OCI-LY7 (cell line): ENCODE measurements at regions not wholly inside any gene's neighbourhood (a gene's known extent, or its start where the extent isn't known, plus 50 kb on each side); places are given as distances from the start of the nearest gene placed in this dataset.

Source experiments
- BruUV-seq: library from RNA; stranded (reverse); fragments of 400-500 nt; replicated peaks from 2 replicates; lab custom pipeline; 2021; lab: Mats Ljungman, UMichigan
- CTCF ChIA-PET: fragments of 300-600 bp; sonication (Branson Sonifier 250); formaldehyde crosslinking; loops from one replicate; lab custom pipeline; 2022; ENCODE audit warnings: antibody characterized with exemption; ENCODE audit not compliant: unreplicated experiment; lab: Charles Lee
- POLR2A ChIA-PET: fragments of 300-600 bp; sonication (Branson Sonifier 250); formaldehyde crosslinking; loops from one replicate; lab custom pipeline; 2022; ENCODE audit warnings: antibody characterized with exemption; lab: Charles Lee
- DNase-seq: peaks from one replicate; pipeline ENCODE4 v3.0.0-alpha.2; 2015; ENCODE audit warnings: low spot score
- H2AFZ ChIP-seq: fragments of 200-600 bp; sonication (generic), shearing (Covaris generic); 2 replicates; pipeline ENCODE4 v1.6.1; 2014; ENCODE audit warnings: mild to moderate bottlenecking, antibody characterized with exemption, low read length, moderate library complexity
- H3K27ac ChIP-seq: fragments of 200-600 bp; sonication (generic); 2 replicates; pipeline ENCODE4 v1.5.1; 2014; ENCODE audit warnings: mixed run types, low read depth, mild to moderate bottlenecking, moderate library complexity, low read length, inconsistent platforms; ENCODE audit not compliant: poor library complexity, severe bottlenecking
- H3K36me3 ChIP-seq: fragments of 200-600 bp; sonication (generic); 2 replicates; pipeline ENCODE4 v1.6.1; 2014; ENCODE audit warnings: mild to moderate bottlenecking, antibody characterized with exemption, low read length, moderate library complexity, mixed read lengths; ENCODE audit not compliant: insufficient read depth
- H3K4me1 ChIP-seq: fragments of 200-600 bp; sonication (generic); 2 replicates; pipeline ENCODE4 v1.5.1; 2014; ENCODE audit warnings: mild to moderate bottlenecking, low read length; ENCODE audit not compliant: insufficient read depth, poor library complexity, severe bottlenecking
- H3K4me2 ChIP-seq: fragments of 200-600 bp; sonication (generic); 2 replicates; pipeline ENCODE4 v1.6.1; 2014; ENCODE audit warnings: mild to moderate bottlenecking, low read length
- H3K4me3 ChIP-seq: fragments of 200-600 bp; sonication (generic); 2 replicates; pipeline ENCODE4 v1.5.1; 2014; ENCODE audit warnings: mild to moderate bottlenecking, low read depth, low read length; ENCODE audit not compliant: poor library complexity, severe bottlenecking
- H3K79me2 ChIP-seq: fragments of 200-600 bp; sonication (generic); 2 replicates; pipeline ENCODE4 v1.6.1; 2016; ENCODE audit warnings: low read depth, mild to moderate bottlenecking, low read length, moderate library complexity, mixed read lengths; ENCODE audit not compliant: insufficient read depth
- H3K9me2 ChIP-seq: fragments of 200-600 bp; sonication (generic); 2 replicates; pipeline ENCODE4 v1.6.1; 2016; ENCODE audit warnings: mild to moderate bottlenecking, low read length, mixed read lengths; ENCODE audit not compliant: insufficient read depth
- H3K9me3 ChIP-seq: fragments of 200-600 bp; sonication (generic); 2 replicates; pipeline ENCODE4 v1.6.1; 2014; ENCODE audit warnings: mild to moderate bottlenecking, mixed run types, low read length, mixed read lengths
- H4K20me1 ChIP-seq: fragments of 200-600 bp; sonication (generic); 2 replicates; pipeline ENCODE4 v1.6.1; 2014; ENCODE audit warnings: mild to moderate bottlenecking, antibody characterized with exemption, low read length, moderate library complexity, mixed read lengths; ENCODE audit not compliant: insufficient read depth
- EZH2phosphoT487 ChIP-seq: fragments of 200-600 bp; sonication (generic); IDR thresholded peaks from 2 replicates; pipeline ENCODE4 v1.6.1; 2018; ENCODE audit warnings: low read depth, borderline replicate concordance, mild to moderate bottlenecking, mixed run types, antibody characterized with exemption, low read length, moderate library complexity, mixed read lengths
- intact Hi-C: fragments of 100-400 bp; cut with micrococcal nuclease; formaldehyde crosslinking; loops from one replicate; pipeline ENCODE4 v1.10.0; 2022; ENCODE audit not compliant: unreplicated experiment
- TF ChIP-seq, protein P1 (sequence below): fragments of 200-600 bp; sonication (generic); conservative IDR thresholded peaks from 2 replicates; pipeline ENCODE4 v1.5.1; 2014; ENCODE audit warnings: mild to moderate bottlenecking, antibody characterized with exemption, low read length, moderate library complexity, mixed read lengths

DNA sequence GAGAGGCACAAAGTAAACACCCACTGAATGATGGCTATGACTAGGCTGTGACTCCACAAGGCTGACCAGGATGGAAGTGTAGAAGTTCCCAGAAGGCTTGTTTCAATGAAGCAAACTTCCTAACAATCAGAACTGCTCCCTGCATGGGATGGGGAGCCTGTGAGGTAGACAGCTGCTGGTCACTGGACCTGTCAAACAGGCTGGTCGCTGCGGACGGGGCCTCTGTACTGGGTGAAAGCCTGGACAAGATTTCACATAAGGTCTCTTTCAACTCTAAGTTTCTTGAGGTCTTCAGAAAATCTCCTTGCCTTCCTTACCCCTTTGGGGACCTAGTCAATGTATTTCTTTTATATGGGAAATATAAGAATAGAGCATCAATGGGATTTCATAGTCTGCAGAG, 438.2 kb downstream of the BUD13 start:
- intact Hi-C loops, result no loop called here

DNA sequence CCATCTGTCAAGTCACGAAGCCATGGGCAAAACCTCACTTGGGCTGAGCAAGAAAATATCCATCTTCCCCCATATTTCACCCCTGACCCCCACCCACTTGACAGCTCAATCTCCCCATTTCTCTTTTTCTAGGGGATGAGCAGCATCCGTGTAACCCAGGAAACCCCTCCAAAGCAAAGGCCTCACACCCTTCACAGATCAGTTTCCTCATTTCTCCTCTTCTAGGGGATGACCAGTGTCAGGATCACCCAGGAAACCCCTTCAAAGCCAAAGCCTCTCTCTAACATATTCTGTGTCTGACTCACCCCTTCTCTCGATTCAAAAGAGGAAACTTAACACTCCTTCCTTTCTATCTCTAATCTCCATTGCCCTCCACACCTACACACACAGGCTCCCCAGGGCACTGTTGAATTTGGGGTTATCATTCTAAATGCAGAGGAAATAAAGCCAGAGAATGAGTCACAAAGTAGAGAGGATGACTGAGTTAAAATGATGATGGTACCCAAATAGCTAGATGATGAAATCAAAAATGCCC, 439.7 kb downstream of the BUD13 start:
- H3K9me3 ChIP-seq, result no peaks in the 10 kb centered on the region
- H3K27ac ChIP-seq, result no peak overlapping the region
- ChIA-PET POLR2A (no interaction called here), CTCF (no interaction called here)
- H3K4me3 ChIP-seq, result no peak overlapping the region
- H3K9me2 ChIP-seq, result no peaks in the 10 kb centered on the region
- H3K79me2 ChIP-seq, result no peaks in the 10 kb centered on the region
- no peak overlapping the region for H3K4me2 ChIP-seq
- H3K4me1 ChIP-seq, result no peaks in the 10 kb centered on the region
- intact Hi-C loops, result no loop called here
- TF ChIP-seq EZH2phosphoT487, result no peak
- TF ChIP-seq, protein P1, sequence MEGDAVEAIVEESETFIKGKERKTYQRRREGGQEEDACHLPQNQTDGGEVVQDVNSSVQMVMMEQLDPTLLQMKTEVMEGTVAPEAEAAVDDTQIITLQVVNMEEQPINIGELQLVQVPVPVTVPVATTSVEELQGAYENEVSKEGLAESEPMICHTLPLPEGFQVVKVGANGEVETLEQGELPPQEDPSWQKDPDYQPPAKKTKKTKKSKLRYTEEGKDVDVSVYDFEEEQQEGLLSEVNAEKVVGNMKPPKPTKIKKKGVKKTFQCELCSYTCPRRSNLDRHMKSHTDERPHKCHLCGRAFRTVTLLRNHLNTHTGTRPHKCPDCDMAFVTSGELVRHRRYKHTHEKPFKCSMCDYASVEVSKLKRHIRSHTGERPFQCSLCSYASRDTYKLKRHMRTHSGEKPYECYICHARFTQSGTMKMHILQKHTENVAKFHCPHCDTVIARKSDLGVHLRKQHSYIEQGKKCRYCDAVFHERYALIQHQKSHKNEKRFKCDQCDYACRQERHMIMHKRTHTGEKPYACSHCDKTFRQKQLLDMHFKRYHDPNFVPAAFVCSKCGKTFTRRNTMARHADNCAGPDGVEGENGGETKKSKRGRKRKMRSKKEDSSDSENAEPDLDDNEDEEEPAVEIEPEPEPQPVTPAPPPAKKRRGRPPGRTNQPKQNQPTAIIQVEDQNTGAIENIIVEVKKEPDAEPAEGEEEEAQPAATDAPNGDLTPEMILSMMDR, result no peak
- BruUV-seq, result no TSS peak
- DNase-seq, result no peak
- no peaks in the 10 kb centered on the region for H3K36me3 ChIP-seq
- H2AFZ ChIP-seq, result no peak overlapping the region
- no peaks in the 10 kb centered on the region for H4K20me1 ChIP-seq

More for the DNA sequence above, 438.2 kb downstream of the BUD13 start:
- ChIA-PET CTCF (no interaction called here), POLR2A (interaction anchor here (0.6 kb wide), 1 partner anchor 163 kb away, joined by 5 read pairs; no protein-coding TSS in a partner anchor)
- DNase-seq, result no peak
- no TSS peak for BruUV-seq
- H2AFZ ChIP-seq, result no peak overlapping the region
- H3K4me3 ChIP-seq, result no peak overlapping the region
- TF ChIP-seq, protein P1, result no peak
- TF ChIP-seq EZH2phosphoT487, result no peak
- no peaks in the 10 kb centered on the region for H3K79me2 ChIP-seq
- no peak overlapping the region for H3K4me2 ChIP-seq
- no peak overlapping the region for H3K27ac ChIP-seq
- no peaks in the 10 kb centered on the region for H3K36me3 ChIP-seq
- H3K9me3 ChIP-seq, result no peaks in the 10 kb centered on the region
- no peaks in the 10 kb centered on the region for H3K9me2 ChIP-seq
- H3K4me1 ChIP-seq, result no peaks in the 10 kb centered on the region
- no peaks in the 10 kb centered on the region for H4K20me1 ChIP-seq

DNA sequence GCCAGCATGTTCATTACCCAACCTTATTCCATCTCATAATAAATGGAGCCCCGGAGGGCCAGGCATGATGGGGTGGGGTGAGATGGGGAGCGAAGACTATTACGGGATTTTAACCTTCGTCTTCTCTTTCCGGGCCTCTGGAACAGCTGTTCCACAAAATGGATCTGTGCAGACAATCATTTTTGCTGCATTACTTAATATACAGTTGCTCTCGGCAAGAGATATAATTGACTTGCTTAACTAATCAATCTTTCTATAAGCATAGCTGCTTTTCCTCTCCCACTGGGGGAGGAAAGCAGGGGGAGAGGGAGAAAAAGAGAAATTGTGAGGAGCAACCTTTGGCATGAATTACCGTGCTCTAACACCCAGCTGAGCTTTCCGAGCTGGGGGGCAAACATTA, 440.4 kb downstream of the BUD13 start:
- no peaks in the 10 kb centered on the region for H3K4me1 ChIP-seq
- intact Hi-C loops, result no loop called here
- no TSS peak for BruUV-seq
- no peaks in the 10 kb centered on the region for H4K20me1 ChIP-seq
- no peak overlapping the region for H3K4me2 ChIP-seq
- ChIA-PET CTCF (no interaction called here), POLR2A (no interaction called here)
- H3K4me3 ChIP-seq, result no peak overlapping the region
- no peaks in the 10 kb centered on the region for H3K79me2 ChIP-seq
- TF ChIP-seq, protein P1, result no peak
- H3K9me3 ChIP-seq, result no peaks in the 10 kb centered on the region
- no peak overlapping the region for H2AFZ ChIP-seq
- no peak for DNase-seq
- no peaks in the 10 kb centered on the region for H3K36me3 ChIP-seq
- no peak overlapping the region for H3K27ac ChIP-seq
- H3K9me2 ChIP-seq, result no peaks in the 10 kb centered on the region
